Bone marrow (tissue), 2 donors: ENCODE measurements at regions not wholly inside any gene's neighbourhood (a gene's known extent, or its start where the extent isn't known, plus 50 kb on each side); places are given as distances from the start of the nearest gene placed in this dataset.

Experiments
- DNase-seq, 2 donors: peaks; one replicate each; lab custom pipeline; 2025; lab: John Stamatoyannopoulos, UW

GRCh38 chr20:4095639-4096038 is 53.0 kb upstream of the SMOX start:
- no peak for DNase-seq

- peak in 1 of 2 donors; percentile 37 for DNase-seq
Measured at GRCh38 chr20:4091490-4092479, 56.8 kb upstream of the SMOX start.

DNA sequence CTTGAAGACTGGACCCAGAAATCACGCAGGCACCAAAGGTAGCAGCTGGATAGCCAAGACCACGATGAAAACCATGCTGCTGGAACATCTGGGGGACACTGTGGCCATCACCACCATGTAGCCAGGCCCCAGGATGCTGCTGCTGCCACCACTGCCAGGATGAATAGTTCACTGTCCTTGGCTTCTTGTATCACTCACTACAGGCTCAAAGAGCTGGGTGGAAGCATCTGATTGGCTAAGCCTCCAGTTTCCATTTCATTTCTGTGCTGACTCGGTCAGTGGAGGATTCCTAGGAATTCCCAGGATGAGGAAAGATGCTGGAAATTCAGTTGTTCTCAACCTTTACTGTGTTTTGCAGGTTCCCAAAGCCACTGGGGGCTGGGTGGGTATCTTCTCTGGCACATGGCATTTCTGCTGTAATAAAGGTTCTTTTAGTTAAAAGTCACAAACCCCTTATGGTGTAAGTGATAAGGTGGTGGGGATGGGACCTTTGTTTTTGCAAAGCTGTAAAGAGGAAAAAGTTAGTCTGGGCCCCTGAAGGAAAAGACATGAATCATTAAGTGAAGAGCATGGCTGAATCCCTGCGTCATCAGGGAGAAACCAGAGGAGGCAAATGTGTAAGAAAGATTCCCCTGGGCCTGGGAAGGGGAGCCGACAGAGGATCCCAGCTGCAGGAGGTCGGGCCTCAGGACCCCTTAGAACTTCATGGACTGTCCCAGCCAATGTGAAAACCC is 57.7 kb upstream of the SMOX start:
- no peak for DNase-seq

DNA sequence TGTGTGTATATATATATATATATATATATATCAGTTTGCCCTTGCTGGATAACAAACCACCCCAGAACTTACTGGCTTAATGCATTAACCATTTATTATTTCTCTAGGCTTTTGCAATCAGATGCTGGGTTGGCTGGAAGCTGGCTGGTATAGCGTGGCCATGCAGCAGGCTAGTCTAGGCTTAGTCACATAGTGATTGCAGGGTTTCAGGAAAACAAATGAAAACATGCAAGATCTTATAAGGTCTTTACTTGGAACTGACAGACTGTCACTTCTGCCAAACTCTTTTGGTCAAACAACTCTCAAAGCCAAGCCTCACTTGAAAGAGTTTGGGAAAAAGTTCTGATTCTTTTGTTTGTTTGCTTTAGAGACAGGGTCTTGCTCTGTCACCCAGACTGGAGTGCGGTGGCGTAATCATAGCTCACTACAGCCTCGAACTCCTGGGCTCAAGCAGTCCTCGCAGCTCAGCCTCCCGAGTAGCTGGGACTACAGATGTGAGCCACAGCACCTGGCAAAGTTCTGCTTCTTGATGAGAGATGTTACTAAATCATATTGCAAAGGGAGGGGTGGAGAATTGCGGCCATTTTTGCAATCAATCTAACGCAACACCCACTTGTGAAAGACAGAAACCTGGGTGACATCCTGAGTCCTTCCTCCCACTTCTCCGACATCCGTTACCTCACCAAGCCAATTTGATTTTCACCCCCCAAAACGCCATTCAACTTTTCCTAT is 58.7 kb upstream of the SMOX start:
- no peak for DNase-seq

DNA sequence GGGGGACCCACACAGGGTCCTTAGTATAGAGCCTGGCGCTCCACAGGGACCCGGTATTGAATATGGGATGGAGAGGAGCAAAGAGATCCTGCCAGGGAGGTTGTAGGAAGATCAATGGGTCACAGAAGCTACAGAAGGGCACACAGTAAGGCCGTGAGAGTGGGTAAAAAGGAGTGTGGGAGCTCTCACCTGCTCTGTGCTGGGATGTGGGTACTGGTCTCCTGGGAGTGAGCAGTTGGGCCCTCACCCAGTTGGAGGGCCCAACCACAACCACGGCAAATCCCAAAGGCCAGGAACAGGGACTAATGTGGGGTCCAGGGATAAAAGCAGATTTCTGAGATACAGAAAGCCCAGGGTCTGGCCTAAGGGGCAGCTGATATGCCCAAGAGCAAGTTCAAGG is 59.9 kb upstream of the SMOX start:
- DNase-seq = no peak

DNA sequence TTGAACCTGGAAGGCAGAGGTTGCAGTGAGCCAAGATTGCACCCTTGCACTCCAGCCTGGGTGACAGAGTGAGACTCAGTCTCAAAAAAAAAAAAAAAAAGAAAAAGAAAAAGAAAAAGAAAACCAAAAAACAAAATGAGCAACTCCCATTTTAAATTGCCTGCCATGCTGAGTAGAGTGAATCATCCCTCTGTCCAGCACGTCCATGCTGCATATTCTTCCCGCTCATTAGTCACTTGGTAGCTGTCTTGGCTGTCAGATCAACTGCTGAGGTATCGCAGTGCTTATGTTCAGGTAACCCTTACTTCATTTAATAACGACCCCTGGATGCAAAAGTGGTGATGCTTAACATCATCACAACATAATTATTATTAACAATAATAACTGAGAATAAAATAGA is 60.7 kb upstream of the SMOX start:
- no peak for DNase-seq

DNA sequence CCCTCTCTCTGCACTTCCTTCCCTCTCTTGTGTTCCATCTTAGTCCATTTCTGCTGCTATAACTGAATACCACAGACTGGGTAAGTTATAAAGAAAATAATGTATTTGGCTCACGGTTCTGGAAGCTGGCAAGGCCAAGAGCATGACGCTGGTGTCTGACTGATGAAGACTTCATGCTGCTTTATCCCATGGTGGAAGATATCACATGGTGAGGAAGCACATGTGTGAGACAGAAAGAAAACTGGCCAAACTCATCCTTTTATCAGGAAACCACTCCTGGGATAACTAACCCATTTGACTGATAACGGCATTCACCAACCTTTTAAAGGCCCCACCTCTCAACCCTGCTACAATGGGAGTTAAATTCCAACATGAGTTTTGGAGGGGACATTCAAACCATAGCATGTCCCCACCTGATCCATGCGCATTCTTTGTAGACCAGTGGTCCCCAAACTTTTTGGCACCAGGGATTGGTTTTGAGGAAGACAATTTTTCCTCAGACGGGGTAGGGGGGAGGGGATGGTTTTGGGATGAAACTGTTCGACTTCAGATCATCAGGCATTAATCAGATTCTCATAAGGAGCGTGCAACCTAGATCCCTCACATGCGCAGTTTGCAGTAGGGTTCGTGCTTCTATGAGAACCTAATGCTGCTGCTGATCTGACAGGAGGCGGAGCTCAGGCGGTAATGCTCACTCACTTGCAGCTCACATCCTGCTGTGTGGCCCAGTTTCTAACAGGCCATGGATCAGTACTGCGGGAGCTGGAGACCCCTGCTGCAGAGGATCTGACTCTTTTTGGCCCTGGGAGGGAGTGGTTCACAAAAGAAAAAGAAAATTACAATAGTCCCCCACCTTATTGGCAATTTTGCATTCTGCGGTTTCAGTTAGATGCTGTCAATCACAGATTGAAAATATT is 61.6 kb upstream of the SMOX start:
- DNase-seq = no peak

DNA sequence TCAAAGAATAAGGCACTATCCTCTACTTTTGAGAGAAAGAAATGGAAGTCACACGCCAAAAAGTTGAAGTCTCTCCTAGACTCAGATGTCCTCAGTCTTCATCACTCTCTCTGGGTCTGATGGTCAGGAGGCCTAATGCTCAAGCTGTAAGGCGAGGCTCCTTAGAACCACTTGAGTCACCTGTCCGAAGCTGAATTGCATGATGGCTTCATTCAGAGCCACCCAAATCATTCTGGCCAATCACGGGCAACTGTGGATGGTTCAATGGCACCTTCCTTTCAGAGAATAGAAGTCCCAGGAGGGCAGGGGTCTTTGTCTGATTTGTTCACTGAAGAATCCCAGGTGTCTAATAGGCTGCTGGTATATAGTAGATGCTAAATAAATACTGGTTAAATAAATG is 63.9 kb upstream of the SMOX start:
- DNase-seq = no peak

DNA sequence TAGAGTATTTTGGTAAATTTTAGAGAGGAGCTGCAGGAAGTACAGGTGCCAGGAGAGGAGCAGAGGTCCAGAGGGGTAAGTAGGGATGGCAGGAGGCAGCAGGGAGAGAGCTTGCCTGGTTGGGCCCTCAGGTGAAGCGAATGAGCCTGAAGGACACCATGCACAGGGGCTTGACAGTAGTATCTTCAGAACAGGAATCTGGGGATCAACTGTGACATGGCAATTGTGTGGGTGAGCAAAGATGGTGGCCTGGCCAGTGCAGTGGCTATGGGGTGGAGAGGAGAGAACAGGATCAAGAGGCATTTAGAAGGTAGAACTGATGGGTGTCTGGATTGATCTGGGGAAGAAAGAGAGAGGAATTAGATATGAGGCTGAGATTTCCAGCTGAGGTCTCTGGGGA is 64.5 kb upstream of the SMOX start:
- DNase-seq = no peak

GRCh38 chr20:4083098-4083865 is 65.3 kb upstream of the SMOX start:
- no peak for DNase-seq

DNA sequence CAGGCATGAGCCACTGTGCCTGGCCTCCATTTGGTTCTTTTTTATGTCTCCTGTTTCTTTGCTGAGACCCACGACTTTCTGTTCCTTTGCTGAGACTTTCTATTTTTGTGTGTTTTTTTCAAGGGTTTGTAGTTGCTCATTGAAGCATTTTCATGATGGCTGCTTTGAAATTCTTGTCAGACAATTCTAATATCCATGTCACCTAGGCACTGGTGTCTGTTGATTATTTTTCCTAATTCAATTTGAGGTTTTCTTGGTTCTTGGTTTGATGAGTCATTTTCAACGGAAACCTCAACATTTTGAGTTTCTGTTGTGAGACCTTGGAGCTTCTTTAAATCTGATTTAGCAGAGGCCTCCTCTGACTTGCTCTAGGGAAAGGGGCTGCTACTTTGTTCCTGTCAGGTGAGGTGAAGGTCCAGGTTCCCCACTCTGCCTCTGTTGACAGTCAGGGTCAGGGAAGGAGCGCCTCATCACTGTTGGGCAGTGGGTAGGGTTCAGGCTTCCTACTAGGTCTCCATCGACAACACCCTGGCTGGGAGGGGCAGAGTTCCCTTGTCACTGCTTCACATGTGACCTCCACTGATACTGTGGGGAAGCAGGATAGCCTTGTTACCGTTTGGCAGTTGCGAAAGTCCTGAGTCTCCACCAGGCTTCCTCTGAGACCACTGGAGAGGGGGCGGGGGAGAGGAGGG is 66.1 kb upstream of the SMOX start:
- peak; percentile 61 to 96 for DNase-seq

DNA sequence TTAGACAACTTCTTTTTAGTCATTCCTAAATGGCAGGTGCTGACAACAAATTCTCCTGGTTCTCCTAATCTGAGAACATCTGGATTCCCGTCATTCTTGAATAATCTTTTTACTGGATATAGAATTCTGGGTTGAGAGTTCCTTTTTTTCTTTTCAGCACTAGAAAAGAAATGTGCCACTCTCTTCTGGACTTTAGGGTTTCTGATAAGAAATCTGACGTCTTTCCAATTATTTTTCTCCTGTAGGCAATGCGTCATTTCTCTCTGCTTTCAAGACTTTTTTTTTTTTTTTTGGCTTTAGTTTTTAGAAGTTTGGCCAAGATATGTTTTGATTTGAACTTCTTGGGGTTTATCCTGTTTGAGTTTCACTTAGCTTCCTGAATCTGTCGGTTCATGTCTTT is 66.1 kb upstream of the RNF24 start:
- no peak for DNase-seq

- no peak for DNase-seq
Measured at GRCh38 chr20:4076671-4077070, 61.3 kb upstream of the RNF24 start.

DNA sequence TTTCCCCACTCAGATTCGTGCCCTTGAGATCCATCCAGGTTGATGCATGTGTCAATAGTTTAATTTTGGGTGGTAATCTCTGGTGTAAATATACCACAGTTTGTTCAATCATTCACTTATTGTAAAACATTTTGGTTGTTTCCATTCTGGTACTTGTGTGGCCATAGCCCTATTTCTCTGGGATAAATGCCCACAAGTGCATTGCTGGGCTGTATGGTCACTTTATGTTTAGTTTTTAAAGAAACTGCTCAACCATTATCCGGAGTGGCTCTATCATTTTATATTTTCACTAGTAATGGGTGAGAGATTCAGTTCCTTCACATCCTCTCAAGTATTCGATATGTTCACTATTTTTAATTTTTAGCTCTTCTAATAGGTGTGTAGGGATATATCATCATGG is 60.7 kb upstream of the RNF24 start:
- DNase-seq = no peak

DNA sequence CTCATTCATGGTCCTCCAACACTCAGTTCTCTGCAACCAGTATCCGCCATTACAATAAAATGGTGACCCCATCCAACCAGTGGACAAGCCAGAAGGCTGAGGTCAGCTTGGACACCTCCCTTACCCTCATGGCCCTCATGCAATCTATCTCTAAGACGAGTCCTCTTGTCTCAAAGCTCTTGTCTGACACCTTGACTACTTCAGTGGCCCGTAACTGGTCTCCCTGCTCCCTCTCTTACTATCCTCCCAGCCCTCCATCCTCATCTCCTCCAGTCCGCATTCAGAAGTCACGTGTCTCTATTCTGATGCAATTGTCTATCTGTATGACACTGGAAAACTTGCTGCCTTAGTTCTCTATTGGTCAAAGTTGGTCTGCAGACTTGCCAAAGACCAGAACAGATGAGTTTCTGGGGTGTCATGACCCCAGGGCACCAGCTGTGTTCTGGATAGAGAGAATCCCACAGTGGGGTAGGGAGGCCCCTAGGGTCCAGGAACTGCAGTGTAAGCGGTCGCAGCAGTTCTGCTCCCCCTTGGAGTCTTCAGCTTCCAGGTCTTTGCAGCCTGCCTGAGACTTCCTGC is 59.6 kb upstream of the RNF24 start:
- DNase-seq = peak in 1 of 2 donors; percentile 38

DNA sequence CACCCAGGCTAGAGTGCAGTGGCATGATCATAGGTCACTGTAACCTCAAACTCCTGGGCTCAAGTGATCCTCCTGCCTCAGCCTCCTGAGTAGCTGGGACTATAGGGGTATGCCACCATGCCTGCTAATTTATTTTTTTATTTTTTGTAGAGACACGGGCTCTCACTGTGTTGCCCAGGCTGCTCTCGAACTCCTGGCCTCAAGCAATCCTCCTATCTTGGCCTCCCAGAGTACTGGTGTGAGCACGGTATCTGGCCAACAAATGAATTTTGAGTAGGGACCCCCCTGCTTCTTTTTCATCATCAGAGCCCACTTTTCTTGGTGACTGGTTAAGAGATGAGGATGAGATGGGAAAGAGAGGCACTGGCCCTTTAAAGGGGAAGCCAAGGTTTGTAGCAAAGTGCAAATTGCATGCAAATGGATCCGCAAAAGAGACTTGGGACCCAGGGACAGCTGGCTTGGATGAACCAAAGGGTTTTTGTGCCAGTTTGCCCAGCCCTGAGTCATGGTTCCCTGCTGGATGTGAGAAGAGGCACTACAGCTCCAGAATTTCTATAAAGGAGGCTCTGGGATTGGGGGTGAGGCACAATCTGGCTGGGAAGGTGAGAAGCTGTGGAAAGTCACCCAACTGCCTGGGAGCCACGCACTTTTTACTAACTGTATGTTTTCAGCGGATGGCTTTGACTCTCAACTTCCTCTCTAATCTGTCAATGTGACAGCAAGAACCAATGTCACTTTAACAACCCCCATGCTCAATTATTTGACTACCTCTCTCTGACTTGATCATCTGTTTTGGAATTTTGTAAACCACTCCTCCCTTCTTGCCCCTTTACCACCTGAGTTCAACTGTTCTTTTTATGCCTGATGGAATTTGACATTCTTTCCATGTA is 58.7 kb upstream of the RNF24 start:
- peak in 1 of 2 donors; percentile 52 for DNase-seq

GRCh38 chr20:4071178-4071693 is 55.9 kb upstream of the RNF24 start:
- DNase-seq = no peak
